ENCODE measurements at regions not wholly inside any gene's neighbourhood (a gene's known extent, or its start where the extent isn't known, plus 50 kb on each side); places are given as distances from the start of the nearest gene placed in this dataset.

GRCh38 chr3:117454908-117455307, 745.3 kb downstream of the TUSC7 start:
- TF ChIP-seq HNRNPK (IDR thresholded peaks at IDR 0.05; ENCODE audit: low read depth, low read length, poor library complexity, severe bottlenecking): no peak
- no peak for TF ChIP-seq CTCF (IDR thresholded peaks at IDR 0.05 in 2 of 3, conservative IDR thresholded peaks at IDR 0.05 in 1 of 3; ENCODE audit: insufficient read depth in 2 of 3, low read depth in 1 of 3, low read length in 3 of 3)
- no peak for TF ChIP-seq HIVEP1 (CRISPR knock-in tag; IDR thresholded peaks at IDR 0.05)

Measured in K562 (cell line).